BJ (cell line): ENCODE measurements at regions not wholly inside any gene's neighbourhood (a gene's known extent, or its start where the extent isn't known, plus 50 kb on each side); places are given as distances from the start of the nearest gene placed in this dataset.

Experiments used
- CTCF ChIA-PET: fragments of 350-600 bp; formaldehyde crosslinking; extraction: SDS; loops from one replicate; lab custom pipeline; 2021; ENCODE audit warnings: antibody characterized with exemption, inconsistent platforms; lab: Yijun Ruan, JAX
- POLR2A ChIA-PET: fragments of 300-600 bp; sonication (Branson Sonifier 250); formaldehyde crosslinking; extraction: SDS; loops from one replicate; lab custom pipeline; 2021; ENCODE audit warnings: antibody characterized with exemption; lab: Charles Lee
- DNase-seq: peaks from one replicate; pipeline ENCODE4 v3.0.0-alpha.2; 2011; ENCODE audit warnings: low read depth
- H3K27me3 ChIP-seq: 2 replicates; pipeline ENCODE4 v1.6.0; 2011; ENCODE audit warnings: low read length; ENCODE audit not compliant: control insufficient read depth, insufficient read depth
- H3K36me3 ChIP-seq: 2 replicates; pipeline ENCODE4 v1.5.1; 2011; ENCODE audit warnings: low read length; ENCODE audit not compliant: control insufficient read depth, insufficient read depth
- H3K4me3 ChIP-seq: 2 replicates; pipeline ENCODE4 v1.5.1; 2011; ENCODE audit warnings: low read depth, mild to moderate bottlenecking, control low read depth, low read length
- CTCF ChIP-seq: IDR thresholded peaks from 2 replicates; pipeline ENCODE4 v1.5.1; 2011; ENCODE audit warnings: low read depth, mild to moderate bottlenecking, control low read depth, inconsistent platforms, low read length, moderate library complexity; ENCODE audit not compliant: insufficient read depth

GRCh38 chr2:187640926-187641510, 86.8 kb upstream of the TFPI start:
- DNase-seq, result no peak
- no peak for TF ChIP-seq CTCF
- POLR2A ChIA-PET, result no interaction called here
- CTCF ChIA-PET, result no interaction called here
- Histone ChIP-seq H3K27me3 (no peaks in the 10 kb centered on the region), H3K36me3 (no peaks in the 10 kb centered on the region), H3K4me3 (no peak overlapping the region)

GRCh38 chr2:187642498-187642897, 88.3 kb upstream of the TFPI start:
- Histone ChIP-seq H3K27me3 (no peaks in the 10 kb centered on the region), H3K4me3 (no peak overlapping the region), H3K36me3 (no peaks in the 10 kb centered on the region)
- no peak for DNase-seq
- CTCF ChIA-PET, result interaction anchor here (0.6 kb wide), 1 partner anchor 18 kb away, joined by 3 read pairs; no protein-coding TSS in a partner anchor
- POLR2A ChIA-PET, result no interaction called here
- TF ChIP-seq CTCF, result no peak

- Histone ChIP-seq H3K4me3 (no peak overlapping the region), H3K27me3 (no peaks in the 10 kb centered on the region), H3K36me3 (no peaks in the 10 kb centered on the region)
- no peak for TF ChIP-seq CTCF
- no peak for DNase-seq
- POLR2A ChIA-PET, result no interaction called here
- CTCF ChIA-PET, result interaction anchor here (1.2 kb wide), 1 partner anchor 15 kb away, joined by 4 read pairs; no protein-coding TSS in a partner anchor
These were observed 90.3 kb upstream of the TFPI start for GRCh38 chr2:187644486-187644885.

- no peak overlapping the region for H3K4me3 ChIP-seq
- DNase-seq, result no peak
- no peak for TF ChIP-seq CTCF
- no peaks in the 10 kb centered on the region for H3K36me3 ChIP-seq
- CTCF ChIA-PET, result interaction anchor here (1.2 kb wide), 1 partner anchor 14 kb away, joined by 4 read pairs; no protein-coding TSS in a partner anchor
- H3K27me3 ChIP-seq, result no peaks in the 10 kb centered on the region
- POLR2A ChIA-PET, result no interaction called here
These were observed 90.7 kb upstream of the TFPI start for GRCh38 chr2:187644981-187645380.

GRCh38 chr2:187646556-187646955, 92.3 kb upstream of the TFPI start:
- Histone ChIP-seq H3K4me3 (no peak overlapping the region), H3K27me3 (no peaks in the 10 kb centered on the region), H3K36me3 (no peaks in the 10 kb centered on the region)
- DNase-seq, result no peak
- TF ChIP-seq CTCF, result no peak
- POLR2A ChIA-PET, result no interaction called here
- CTCF ChIA-PET, result no interaction called here
